GM23248 (cell line): ENCODE measurements at regions not wholly inside any gene's neighbourhood (a gene's known extent, or its start where the extent isn't known, plus 50 kb on each side); places are given as distances from the start of the nearest gene placed in this dataset.

Experiments used
- DNase-seq: peaks from one replicate; pipeline ENCODE4 v3.0.0-alpha.2; 2015
- H2AFZ ChIP-seq: fragments of 200-600 bp; sonication (generic); 2 replicates; pipeline ENCODE4 v1.6.1; 2016; ENCODE audit warnings: antibody characterized with exemption
- H3F3A ChIP-seq: fragments of 200-600 bp; sonication (generic); 2 replicates; pipeline ENCODE4 v1.6.1; 2016; ENCODE audit warnings: mild to moderate bottlenecking, antibody characterized with exemption, mixed run types; ENCODE audit not compliant: insufficient read depth
- H3K27ac ChIP-seq: fragments of 200-600 bp; sonication (generic); 2 replicates; pipeline ENCODE4 v1.5.1; 2016; ENCODE audit warnings: mild to moderate bottlenecking
- H3K27me3 ChIP-seq: fragments of 200-600 bp; sonication (generic); replicated peaks from 2 replicates; pipeline ENCODE4 v1.6.1; 2016; ENCODE audit warnings: mild to moderate bottlenecking; ENCODE audit not compliant: insufficient read depth
- H3K36me3 ChIP-seq: fragments of 200-600 bp; sonication (generic); 2 replicates; pipeline ENCODE4 v1.6.1; 2016; ENCODE audit warnings: low read depth, mild to moderate bottlenecking
- H3K4me1 ChIP-seq: fragments of 200-600 bp; sonication (generic); 2 replicates; pipeline ENCODE4 v1.6.1; 2016; ENCODE audit warnings: mild to moderate bottlenecking; ENCODE audit not compliant: insufficient read depth
- H3K4me2 ChIP-seq: fragments of 200-600 bp; sonication (generic); one replicate; pipeline ENCODE4 v1.6.1; 2016; ENCODE audit warnings: mild to moderate bottlenecking; ENCODE audit not compliant: unreplicated experiment
- H3K4me3 ChIP-seq: fragments of 200-600 bp; sonication (generic); 2 replicates; pipeline ENCODE4 v1.5.1; 2016; ENCODE audit warnings: mild to moderate bottlenecking
- H3K79me2 ChIP-seq: fragments of 200-600 bp; sonication (generic); 2 replicates; pipeline ENCODE4 v1.6.1; 2016; ENCODE audit warnings: mild to moderate bottlenecking; ENCODE audit not compliant: insufficient read depth
- H3K9ac ChIP-seq: fragments of 200-600 bp; sonication (generic); 2 replicates; pipeline ENCODE4 v1.6.1; 2016; ENCODE audit warnings: mild to moderate bottlenecking
- H3K9me2 ChIP-seq: fragments of 200-600 bp; sonication (generic); 2 replicates; pipeline ENCODE4 v1.6.1; 2016; ENCODE audit warnings: mixed run types, mild to moderate bottlenecking, moderate library complexity; ENCODE audit not compliant: insufficient read depth
- H3K9me3 ChIP-seq: fragments of 200-600 bp; sonication (generic); one replicate; pipeline ENCODE4 v1.6.1; 2017; ENCODE audit warnings: low read depth
- H4K20me1 ChIP-seq: fragments of 200-600 bp; sonication (generic); 2 replicates; pipeline ENCODE4 v1.6.0; 2016; ENCODE audit not compliant: insufficient read depth
- EZH2 ChIP-seq: fragments of 200-600 bp; sonication (generic); IDR thresholded peaks from 2 replicates; pipeline ENCODE4 v1.6.1; 2018; ENCODE audit warnings: antibody characterized with exemption, mild to moderate bottlenecking; ENCODE audit not compliant: insufficient read depth, poor library complexity, severe bottlenecking
- EZH2phosphoT487 ChIP-seq: fragments of 200-600 bp; sonication (generic); IDR thresholded peaks from 2 replicates; pipeline ENCODE4 v1.6.1; 2018; ENCODE audit warnings: antibody characterized with exemption, moderate library complexity, mild to moderate bottlenecking, low read depth; ENCODE audit not compliant: insufficient read depth
- WGBS, 2 experiments: methylation state at CpG; one replicate each; pipeline ENCODE4 v1.1.6; 2015 to 2017; ENCODE audit warnings: low lambda C conversion rate in 2 of 2, low coverage in 1 of 2; ENCODE audit errors: missing lambda C conversion rate in 2 of 2; 5-methylcytosine and 5-hydroxymethylcytosine counted together
- in situ Hi-C: fragments of 300-500 bp; cut with MboI; formaldehyde crosslinking; loops from 2 replicates; pipeline ENCODE4 v1.15.0; 2020

DNA sequence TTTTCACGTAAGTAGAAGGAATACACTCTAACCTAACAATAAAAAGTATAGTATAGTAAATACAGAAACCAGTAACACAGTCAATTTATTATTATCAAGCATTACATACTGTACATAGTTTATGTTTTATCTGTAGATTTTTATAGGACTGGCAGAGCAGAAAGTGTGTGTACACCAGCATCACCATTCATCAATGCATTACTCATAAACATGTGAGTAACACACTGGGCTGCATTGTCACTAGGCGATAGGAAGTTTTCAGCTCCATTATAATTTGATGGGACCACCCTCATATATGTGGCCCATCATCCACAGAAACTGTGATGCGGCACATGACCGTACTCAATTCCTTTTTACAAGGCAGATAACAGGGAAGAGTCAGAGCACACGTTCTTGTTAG, 137.8 kb upstream of the RBPJ start:
- Histone ChIP-seq H3K4me1 (peaks cover 25% of the 10 kb centered on the region), H3K36me3 (no peaks in the 10 kb centered on the region), H3K9me2 (no peaks in the 10 kb centered on the region), H3K27ac (no peak overlapping the region; the same call in 1 of the 2 replicates), H3K79me2 (no peaks in the 10 kb centered on the region), H3K4me2 (no peak overlapping the region), H3K9ac (no peak overlapping the region), H2AFZ (no peak overlapping the region), H3K4me3 (no peak overlapping the region), H4K20me1 (no peaks in the 10 kb centered on the region), H3K27me3 (no peaks in the 10 kb centered on the region), H3K9me3 (no peaks in the 10 kb centered on the region), H3F3A (peaks cover 8% of the 10 kb centered on the region; the same call in 1 of the 2 replicates)
- no peak for TF ChIP-seq EZH2phosphoT487
- TF ChIP-seq EZH2, result no peak
- in situ Hi-C loops, result no loop called here
- 59 to 69% methylated on average over 5 of the region's 5 CpGs for WGBS, 2 experiments
- DNase-seq, result peak; percentile 74

DNA sequence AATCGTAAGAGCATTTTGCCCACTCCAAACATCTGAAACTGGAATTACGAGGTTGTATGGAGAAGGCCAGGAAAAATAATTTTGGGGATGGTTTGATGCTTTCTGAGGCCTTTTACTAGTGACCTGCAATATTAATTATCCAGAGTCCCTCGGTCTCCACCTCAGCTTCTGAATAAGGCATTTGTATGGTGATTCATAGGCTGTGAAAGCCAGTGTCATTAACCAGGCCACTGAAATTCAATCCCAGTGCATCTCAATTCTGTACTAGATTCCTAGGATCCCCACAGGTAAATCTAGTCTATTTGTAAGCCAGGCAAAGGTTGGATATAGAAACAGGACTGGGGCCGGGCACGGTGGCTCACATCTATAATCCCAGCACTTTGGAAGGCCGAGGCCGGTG, 135.4 kb upstream of the RBPJ start:
- Histone ChIP-seq H3K9me3 (no peaks in the 10 kb centered on the region), H3K9ac (no peak overlapping the region), H3K27ac (no peak overlapping the region), H3K4me3 (no peak overlapping the region), H3K9me2 (no peaks in the 10 kb centered on the region), H3F3A (peaks cover 4% of the 10 kb centered on the region; the same call in 1 of the 2 replicates), H2AFZ (no peak overlapping the region), H3K79me2 (no peaks in the 10 kb centered on the region), H3K27me3 (no peaks in the 10 kb centered on the region), H3K36me3 (no peaks in the 10 kb centered on the region), H3K4me1 (peaks cover 17% of the 10 kb centered on the region), H3K4me2 (no peak overlapping the region), H4K20me1 (no peaks in the 10 kb centered on the region)
- 90 to 93% methylated on average over 7 of the region's 7 CpGs for WGBS, 2 experiments
- DNase-seq, result peak; percentile 36
- no peak for TF ChIP-seq EZH2
- in situ Hi-C loops, result no loop called here

DNA sequence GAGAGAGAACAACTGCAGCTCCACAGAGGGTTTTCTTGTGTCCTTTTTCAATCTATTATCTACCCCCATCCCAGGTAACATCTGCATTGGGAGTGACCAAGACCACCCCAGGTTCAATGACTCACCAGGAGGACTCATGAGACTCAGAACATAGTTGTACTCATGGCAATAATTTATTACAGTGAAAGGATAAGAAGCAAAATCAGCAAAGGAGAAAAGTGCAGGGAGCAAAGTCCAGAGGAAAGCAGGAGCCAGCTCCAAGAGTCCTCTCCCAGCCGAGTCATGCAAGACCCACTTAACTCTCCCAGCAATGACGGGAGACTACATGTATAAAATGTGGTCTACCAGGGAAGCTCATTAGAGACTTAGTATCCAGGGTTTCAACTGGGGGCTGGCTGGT, 129.5 kb upstream of the RBPJ start:
- 35 to 36% methylated on average over 2 of the region's 2 CpGs for WGBS, 2 experiments
- Histone ChIP-seq H3K9me3 (no peaks in the 10 kb centered on the region), H3K27me3 (no peaks in the 10 kb centered on the region), H3K36me3 (no peaks in the 10 kb centered on the region), H3K79me2 (no peaks in the 10 kb centered on the region), H3K9ac (no peak overlapping the region), H3K27ac (no peak overlapping the region), H3K4me2 (no peak overlapping the region), H4K20me1 (no peaks in the 10 kb centered on the region), H3F3A (peaks cover under 1% of the 10 kb centered on the region; the same call in 1 of the 2 replicates), H3K4me3 (no peak overlapping the region), H3K4me1 (no peaks in the 10 kb centered on the region), H3K9me2 (no peaks in the 10 kb centered on the region), H2AFZ (no peak overlapping the region)
- DNase-seq, result no peak
- in situ Hi-C loops, result no loop called here
- TF ChIP-seq EZH2 (no peak), EZH2phosphoT487 (no peak)

DNA sequence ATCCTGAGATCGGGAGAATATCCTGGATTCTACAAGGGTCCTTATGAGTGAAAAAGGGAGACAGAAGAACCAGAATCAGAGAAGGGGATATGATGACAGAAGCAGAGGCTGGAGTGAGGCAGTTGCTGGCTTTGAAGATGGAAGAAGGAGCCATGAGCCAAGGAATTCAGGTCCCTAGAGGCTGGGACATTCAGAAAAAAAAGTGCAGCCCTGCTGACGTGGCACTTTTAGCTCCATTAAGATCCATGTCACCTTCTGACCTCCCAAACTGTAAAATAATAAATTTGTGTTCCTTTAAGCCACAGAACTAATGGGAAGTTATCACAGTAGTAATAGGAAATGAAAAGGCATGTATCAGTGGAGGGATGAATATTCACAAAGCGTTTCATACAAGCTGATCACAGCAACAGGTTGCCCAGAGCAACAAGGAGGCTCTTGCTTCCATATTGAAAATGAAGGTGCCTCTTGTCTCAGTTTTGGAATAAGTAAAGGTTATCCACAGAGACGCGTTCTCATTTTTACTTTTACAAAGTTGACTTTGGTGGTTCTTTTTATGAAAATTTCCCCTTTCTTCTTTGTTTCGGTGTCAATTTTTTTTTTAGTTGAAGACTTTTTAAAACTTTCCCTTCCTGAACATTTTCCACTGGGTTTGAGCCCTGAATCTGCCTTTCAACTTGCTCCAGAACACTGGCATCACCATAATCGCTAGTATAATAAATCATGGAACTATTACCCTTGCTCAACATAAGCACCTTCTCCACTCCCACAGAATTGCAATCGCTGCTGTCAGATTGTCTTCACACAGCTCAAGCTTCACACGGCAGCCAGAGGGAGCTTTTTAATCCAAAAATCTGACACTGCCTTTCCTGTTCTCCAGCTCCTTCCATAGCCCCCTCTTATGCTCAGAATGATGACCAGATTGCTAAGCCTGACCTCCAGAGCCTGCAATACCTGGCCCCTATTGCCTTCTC, 127.6 kb upstream of the RBPJ start:
- Histone ChIP-seq H3K79me2 (no peaks in the 10 kb centered on the region), H3K27me3 (no peaks in the 10 kb centered on the region), H3K27ac (no peak overlapping the region), H2AFZ (no peak overlapping the region), H3K36me3 (no peaks in the 10 kb centered on the region), H3K4me3 (no peak overlapping the region), H3F3A (peaks cover 16% of the 10 kb centered on the region), H3K9me2 (no peaks in the 10 kb centered on the region), H3K9ac (no peak overlapping the region), H3K4me2 (no peak overlapping the region), H3K9me3 (no peaks in the 10 kb centered on the region), H3K4me1 (peaks cover 14% of the 10 kb centered on the region), H4K20me1 (no peaks in the 10 kb centered on the region)
- WGBS, 2 experiments, result 40 to 46% methylated on average over 9 of the region's 9 CpGs
- in situ Hi-C loops, result no loop called here
- no peak for TF ChIP-seq EZH2phosphoT487
- TF ChIP-seq EZH2, result no peak
- peak; percentile 29 for DNase-seq
